Hypothalamus (tissue), 51 donors: ENCODE measurements at regions not wholly inside any gene's neighbourhood (a gene's known extent, or its start where the extent isn't known, plus 50 kb on each side); places are given as distances from the start of the nearest gene placed in this dataset.

Source experiments
- DNase-seq, 51 donors: peaks; one replicate each; lab custom pipeline; 2025; lab: John Stamatoyannopoulos, UW

- peak in 40 of 51 donors; percentile 5 to 74 (median 38) for DNase-seq
Measured at GRCh38 chr16:66315210-66315825, 51.2 kb upstream of the CDH5 start.

- DNase-seq = no peak
Measured at GRCh38 chr16:66311306-66311705, 55.2 kb upstream of the CDH5 start.

- no peak for DNase-seq
Measured at GRCh38 chr16:66309215-66309807, 57.2 kb upstream of the CDH5 start.

GRCh38 chr16:66308096-66308495 lies 58.4 kb upstream of the CDH5 start:
- no peak for DNase-seq

- DNase-seq = no peak
Measured at GRCh38 chr16:66306366-66307150, 59.9 kb upstream of the CDH5 start.

- DNase-seq = no peak
Measured at GRCh38 chr16:66304961-66305360, 61.5 kb upstream of the CDH5 start.

- peak in 3 of 51 donors; percentile 1 to 13 (median 12) for DNase-seq
Measured at GRCh38 chr16:66304151-66304550, 62.3 kb upstream of the CDH5 start.

- no peak for DNase-seq
Measured at GRCh38 chr16:66300501-66300900, 66.0 kb upstream of the CDH5 start.

- no peak for DNase-seq
Measured at GRCh38 chr16:66300037-66300436, 66.5 kb upstream of the CDH5 start.

GRCh38 chr16:66299349-66299748 lies 67.1 kb upstream of the CDH5 start:
- DNase-seq = no peak

- DNase-seq = no peak
Measured at GRCh38 chr16:66298571-66299120, 67.8 kb upstream of the CDH5 start.

GRCh38 chr16:66298006-66298405 lies 68.5 kb upstream of the CDH5 start:
- no peak for DNase-seq

GRCh38 chr16:66296591-66296990 lies 69.9 kb upstream of the CDH5 start:
- DNase-seq = no peak

- no peak for DNase-seq
Measured at GRCh38 chr16:66295761-66296546, 70.5 kb upstream of the CDH5 start.

- DNase-seq = no peak
Measured at GRCh38 chr16:66295213-66295612, 71.3 kb upstream of the CDH5 start.

GRCh38 chr16:66294507-66294906 lies 72.0 kb upstream of the CDH5 start:
- no peak for DNase-seq

- DNase-seq = no peak
Measured at GRCh38 chr16:66293932-66294331, 72.6 kb upstream of the CDH5 start.

- DNase-seq = no peak
Measured at GRCh38 chr16:66293207-66293735, 73.2 kb upstream of the CDH5 start.

GRCh38 chr16:66292241-66292935 lies 74.1 kb upstream of the CDH5 start:
- DNase-seq = no peak

GRCh38 chr16:66291833-66292232 lies 74.7 kb upstream of the CDH5 start:
- no peak for DNase-seq
